ENCODE measurements at regions not wholly inside any gene's neighbourhood (a gene's known extent, or its start where the extent isn't known, plus 50 kb on each side); places are given as distances from the start of the nearest gene placed in this dataset.
A peak's percentile ranks its signal among the peaks of the same experiment; 100 is the strongest.

GRCh38 chr2:14401873-14402272 is 230.6 kb upstream of the LRATD1 start:
- Histone ChIP-seq H3K79me2 (ENCODE audit: control insufficient read depth, insufficient read depth, low read length) (no peaks in the 10 kb centered on the region), H3K4me1 (ENCODE audit: control insufficient read depth, insufficient read depth, low read length) (no peaks in the 10 kb centered on the region), H3K4me2 (ENCODE audit: control insufficient read depth, insufficient read depth) (no peak overlapping the region), H3K9ac (ENCODE audit: control insufficient read depth, insufficient read depth, low read length) (no peak overlapping the region), H4K20me1 (ENCODE audit: control insufficient read depth, insufficient read depth) (no peaks in the 10 kb centered on the region), H3K9me3 (replicated peaks; ENCODE audit: control insufficient read depth, insufficient read depth, low read length) (no peaks in the 10 kb centered on the region), H3K4me3 (no peak overlapping the region), H3K27ac (ENCODE audit: control insufficient read depth, insufficient read depth) (no peak overlapping the region), H3K36me3 (ENCODE audit: control insufficient read depth in 2 of 2, insufficient read depth in 2 of 2, low read length in 1 of 2) (no peaks in the 10 kb centered on the region), H2AFZ (ENCODE audit: control insufficient read depth, low read depth, low read length) (no peak overlapping the region), H3K27me3 (replicated peaks in 1 of 2; ENCODE audit: control insufficient read depth in 2 of 2, insufficient read depth in 2 of 2, low read length in 1 of 2) (no peaks in the 10 kb centered on the region)
- no peak for DNase-seq (ENCODE audit: low read depth, low spot score)
- ChIA-PET RAD21 (ENCODE audit: unreplicated experiment) (interaction anchor here (0.9 to 1.5 kb wide), 3 partner anchors 16 to 24 kb away, joined by 3 read pairs; no protein-coding TSS in a partner anchor), POLR2A (no interaction called here), SMC1A (ENCODE audit: uncharacterized antibody, unreplicated experiment) (interaction anchor here (0.6 to 1.7 kb wide), 5 partner anchors 9 to 870 kb away, joined by 3 to 8 read pairs (median 3); no protein-coding TSS in a partner anchor), CTCF (interaction anchor here (0.7 to 3.6 kb wide), 3 partner anchors 17 to 109 kb away, joined by 4 to 12 read pairs (median 4); no protein-coding TSS in a partner anchor)
- no TSS peak for BruUV-seq (replicated peaks)
- intact Hi-C loops (cut with micrococcal nuclease; ENCODE audit: unreplicated experiment), result no loop called here
- no peak for FAIRE-seq
- TF ChIP-seq BCL11A (IDR thresholded peaks at IDR 0.05; ENCODE audit: low read depth, low read length), result peak; percentile 34; the same call in 1 of the 2 replicates
- TF ChIP-seq MTA2 (IDR thresholded peaks at IDR 0.05; ENCODE audit: low read depth), result peak; percentile 85
- peak; percentile 45; the same call in 1 of the 2 replicates for TF ChIP-seq TCF12 (IDR thresholded peaks at IDR 0.05; ENCODE audit: low read depth, low read length)
- TF ChIP-seq MEF2B (IDR thresholded peaks at IDR 0.05; ENCODE audit: partially characterized antibody, poor library complexity, severe bottlenecking), result peak; percentile 55
- 0 out of 2 replicates have a peak, but pooled peaks have one; percentile 27 for TF ChIP-seq RELB (IDR thresholded peaks at IDR 0.05; ENCODE audit: low read depth)
- TF ChIP-seq NBN (IDR thresholded peaks at IDR 0.05), result 0 out of 2 replicates have a peak, but pooled peaks have one; percentile 22
- peak; percentile 61 for TF ChIP-seq IKZF1 (conservative IDR thresholded peaks at IDR 0.05)
- TF ChIP-seq TAF1 (IDR thresholded peaks at IDR 0.05; ENCODE audit: borderline replicate concordance, low read depth, low read length), result no peak
- TF ChIP-seq BHLHE40 (IDR thresholded peaks at IDR 0.05; ENCODE audit: borderline replicate concordance in 1 of 2, low read depth in 2 of 2, low read length in 1 of 2), result peak in 1 of 2 experiments; percentile 68; a peak in 2 of 4 replicates
- TF ChIP-seq SREBF1 (IDR thresholded peaks at IDR 0.05; ENCODE audit: low read length), result no peak
- no peak for TF ChIP-seq RAD21 (IDR thresholded peaks at IDR 0.05; ENCODE audit: insufficient read depth, low read depth, low read length)
- peak; percentile 16 for TF ChIP-seq PBX3 (IDR thresholded peaks at IDR 0.05; ENCODE audit: insufficient replicate concordance, low read depth, low read length)
- TF ChIP-seq JUND (IDR thresholded peaks at IDR 0.05; ENCODE audit: low read depth, low read length), result no peak
- peak; percentile 70 to 79; a peak in 2 of 4 replicates for TF ChIP-seq IKZF2 (IDR thresholded peaks at IDR 0.05)
- peak; percentile 58 for TF ChIP-seq NR2F1 (conservative IDR thresholded peaks at IDR 0.05)
- peak; percentile 60; the same call in 1 of the 2 replicates for TF ChIP-seq DPF2 (IDR thresholded peaks at IDR 0.05)
- in situ Hi-C loops (cut with MboI), result no loop called here
- 2% methylated on average over 4 of the region's 4 CpGs for WGBS (ENCODE audit: insufficient coverage, insufficient replicate concordance, low lambda C conversion rate, missing lambda C conversion rate)
- ATAC-seq, result peak; percentile 44; the same call in 2 of the 3 replicates
